GM12878 (cell line): ENCODE measurements at regions not wholly inside any gene's neighbourhood (a gene's known extent, or its start where the extent isn't known, plus 50 kb on each side); places are given as distances from the start of the nearest gene placed in this dataset.

Source experiments
- ASH2L ChIP-seq: fragments of 300-600, 200-600 bp; sonication (generic); IDR thresholded peaks from 2 replicates; pipeline ENCODE4 v1.6.1; 2017; ENCODE audit warnings: low read depth, mild to moderate bottlenecking, borderline replicate concordance
- CBX5 ChIP-seq: sonication (generic); IDR thresholded peaks from 2 replicates; pipeline ENCODE4 v1.6.1; 2016; ENCODE audit warnings: low read depth, moderate library complexity, mild to moderate bottlenecking, inconsistent platforms
- CREM ChIP-seq: IDR thresholded peaks from 2 replicates; pipeline ENCODE4 v1.6.1; 2014; ENCODE audit warnings: antibody characterized with exemption, low read depth
- GATAD2B ChIP-seq: fragments of 450-650 bp; conservative IDR thresholded peaks from 2 replicates; pipeline ENCODE4 v1.6.1; 2017; ENCODE audit warnings: low read depth, mild to moderate bottlenecking, moderate library complexity
- IKZF2 ChIP-seq, 2 experiments: fragments of 450-650 bp; IDR thresholded peaks; 2 replicates each; pipeline ENCODE4 v1.6.1; 2017; ENCODE audit warnings: mild to moderate bottlenecking in 2 of 2, moderate library complexity in 2 of 2
- LARP7 ChIP-seq: fragments of 450-650 bp; IDR thresholded peaks from 2 replicates; pipeline ENCODE4 v1.6.1; 2017; ENCODE audit warnings: mild to moderate bottlenecking
- MEF2B ChIP-seq: fragments of 450-650 bp; IDR thresholded peaks from 2 replicates; pipeline ENCODE4 v1.6.1; 2018; ENCODE audit warnings: mild to moderate bottlenecking, moderate library complexity; ENCODE audit not compliant: partially characterized antibody, poor library complexity, severe bottlenecking
- NBN ChIP-seq: fragments of 450-650 bp; IDR thresholded peaks from 2 replicates; pipeline ENCODE4 v1.6.1; 2016
- POLR2AphosphoS5 ChIP-seq: IDR thresholded peaks from 2 replicates; pipeline ENCODE4 v1.6.1; 2011; ENCODE audit warnings: mild to moderate bottlenecking, low read length, inconsistent platforms
- SKIL ChIP-seq: fragments of 450-650 bp; IDR thresholded peaks from 2 replicates; pipeline ENCODE4 v1.6.1; 2017; ENCODE audit warnings: mild to moderate bottlenecking, low read depth, inconsistent platforms; ENCODE audit not compliant: poor library complexity, severe bottlenecking
- SUZ12 ChIP-seq: fragments of 200-600 bp; sonication (generic); IDR thresholded peaks from one replicate; pipeline ENCODE4 v1.6.1; 2018; ENCODE audit warnings: antibody characterized with exemption, mild to moderate bottlenecking; ENCODE audit not compliant: unreplicated experiment
- TBL1XR1 ChIP-seq: IDR thresholded peaks from 2 replicates; pipeline ENCODE4 v1.6.1; 2012; ENCODE audit warnings: low read depth, low read length, improper control_type of control experiment
- TCF3 ChIP-seq: IDR thresholded peaks from 2 replicates; pipeline ENCODE4 v1.6.1; 2012; ENCODE audit warnings: low read depth, mild to moderate bottlenecking, low read length, borderline replicate concordance; ENCODE audit not compliant: insufficient read depth
- USF2 ChIP-seq: IDR thresholded peaks from 2 replicates; pipeline ENCODE4 v1.6.1; 2011; ENCODE audit warnings: low read depth, low read length, improper control_type of control experiment, borderline replicate concordance

DNA sequence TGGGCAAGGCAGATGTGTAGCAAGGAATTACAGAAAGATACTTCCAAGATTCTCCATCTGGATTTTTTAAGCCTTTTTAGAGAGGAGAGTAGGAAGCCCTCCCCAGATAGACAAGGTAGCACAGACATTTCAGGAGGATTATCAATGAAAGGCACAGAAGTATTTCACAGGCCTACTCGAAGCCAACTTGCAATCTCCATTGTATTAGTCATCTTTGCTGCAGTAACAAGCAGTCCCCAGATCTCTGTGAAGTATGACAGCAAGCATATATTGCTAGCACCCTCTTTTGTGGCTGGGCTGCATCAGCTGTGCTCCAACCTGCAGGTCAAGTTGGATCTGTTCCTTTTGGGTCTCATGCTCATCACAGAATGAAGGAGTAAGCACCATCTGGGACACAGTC lies 101.6 kb downstream of the MAF start (continued):
- TF ChIP-seq CBX5, result no peak
- TF ChIP-seq ASH2L, result no peak
- no peak for TF ChIP-seq IKZF2 (IDR thresholded peaks at IDR 0.05)
- no peak for TF ChIP-seq USF2
- no peak for TF ChIP-seq SKIL
- TF ChIP-seq TCF3, result no peak
- no peak for TF ChIP-seq POLR2AphosphoS5
- no peak for TF ChIP-seq NBN
- no peak for TF ChIP-seq MEF2B
- TF ChIP-seq GATAD2B, result no peak
- no peak for TF ChIP-seq LARP7
- no peak for TF ChIP-seq CREM
- no peak for TF ChIP-seq TBL1XR1
- no peak for TF ChIP-seq SUZ12
